OCI-LY7 (cell line): ENCODE measurements at regions not wholly inside any gene's neighbourhood (a gene's known extent, or its start where the extent isn't known, plus 50 kb on each side); places are given as distances from the start of the nearest gene placed in this dataset.

Experiments
- BruUV-seq: library from RNA; stranded (reverse); fragments of 400-500 nt; replicated peaks from 2 replicates; lab custom pipeline; 2021; lab: Mats Ljungman, UMichigan
- CTCF ChIA-PET: fragments of 300-600 bp; sonication (Branson Sonifier 250); formaldehyde crosslinking; loops from one replicate; lab custom pipeline; 2022; ENCODE audit warnings: antibody characterized with exemption; ENCODE audit not compliant: unreplicated experiment; lab: Charles Lee
- POLR2A ChIA-PET: fragments of 300-600 bp; sonication (Branson Sonifier 250); formaldehyde crosslinking; loops from one replicate; lab custom pipeline; 2022; ENCODE audit warnings: antibody characterized with exemption; lab: Charles Lee
- DNase-seq: peaks from one replicate; pipeline ENCODE4 v3.0.0-alpha.2; 2015; ENCODE audit warnings: low spot score
- H2AFZ ChIP-seq: fragments of 200-600 bp; sonication (generic), shearing (Covaris generic); 2 replicates; pipeline ENCODE4 v1.6.1; 2014; ENCODE audit warnings: mild to moderate bottlenecking, antibody characterized with exemption, low read length, moderate library complexity
- H3K27ac ChIP-seq: fragments of 200-600 bp; sonication (generic); 2 replicates; pipeline ENCODE4 v1.5.1; 2014; ENCODE audit warnings: mixed run types, low read depth, mild to moderate bottlenecking, moderate library complexity, low read length, inconsistent platforms; ENCODE audit not compliant: poor library complexity, severe bottlenecking
- H3K36me3 ChIP-seq: fragments of 200-600 bp; sonication (generic); 2 replicates; pipeline ENCODE4 v1.6.1; 2014; ENCODE audit warnings: mild to moderate bottlenecking, antibody characterized with exemption, low read length, moderate library complexity, mixed read lengths; ENCODE audit not compliant: insufficient read depth
- H3K4me1 ChIP-seq: fragments of 200-600 bp; sonication (generic); 2 replicates; pipeline ENCODE4 v1.5.1; 2014; ENCODE audit warnings: mild to moderate bottlenecking, low read length; ENCODE audit not compliant: insufficient read depth, poor library complexity, severe bottlenecking
- H3K4me2 ChIP-seq: fragments of 200-600 bp; sonication (generic); 2 replicates; pipeline ENCODE4 v1.6.1; 2014; ENCODE audit warnings: mild to moderate bottlenecking, low read length
- H3K4me3 ChIP-seq: fragments of 200-600 bp; sonication (generic); 2 replicates; pipeline ENCODE4 v1.5.1; 2014; ENCODE audit warnings: mild to moderate bottlenecking, low read depth, low read length; ENCODE audit not compliant: poor library complexity, severe bottlenecking
- H3K79me2 ChIP-seq: fragments of 200-600 bp; sonication (generic); 2 replicates; pipeline ENCODE4 v1.6.1; 2016; ENCODE audit warnings: low read depth, mild to moderate bottlenecking, low read length, moderate library complexity, mixed read lengths; ENCODE audit not compliant: insufficient read depth
- H3K9me2 ChIP-seq: fragments of 200-600 bp; sonication (generic); 2 replicates; pipeline ENCODE4 v1.6.1; 2016; ENCODE audit warnings: mild to moderate bottlenecking, low read length, mixed read lengths; ENCODE audit not compliant: insufficient read depth
- H3K9me3 ChIP-seq: fragments of 200-600 bp; sonication (generic); 2 replicates; pipeline ENCODE4 v1.6.1; 2014; ENCODE audit warnings: mild to moderate bottlenecking, mixed run types, low read length, mixed read lengths
- H4K20me1 ChIP-seq: fragments of 200-600 bp; sonication (generic); 2 replicates; pipeline ENCODE4 v1.6.1; 2014; ENCODE audit warnings: mild to moderate bottlenecking, antibody characterized with exemption, low read length, moderate library complexity, mixed read lengths; ENCODE audit not compliant: insufficient read depth
- CTCF ChIP-seq: fragments of 200-600 bp; sonication (generic); conservative IDR thresholded peaks from 2 replicates; pipeline ENCODE4 v1.5.1; 2014; ENCODE audit warnings: mild to moderate bottlenecking, antibody characterized with exemption, low read length, moderate library complexity, mixed read lengths
- EZH2phosphoT487 ChIP-seq: fragments of 200-600 bp; sonication (generic); IDR thresholded peaks from 2 replicates; pipeline ENCODE4 v1.6.1; 2018; ENCODE audit warnings: low read depth, borderline replicate concordance, mild to moderate bottlenecking, mixed run types, antibody characterized with exemption, low read length, moderate library complexity, mixed read lengths
- intact Hi-C: fragments of 100-400 bp; cut with micrococcal nuclease; formaldehyde crosslinking; loops from one replicate; pipeline ENCODE4 v1.10.0; 2022; ENCODE audit not compliant: unreplicated experiment

DNA sequence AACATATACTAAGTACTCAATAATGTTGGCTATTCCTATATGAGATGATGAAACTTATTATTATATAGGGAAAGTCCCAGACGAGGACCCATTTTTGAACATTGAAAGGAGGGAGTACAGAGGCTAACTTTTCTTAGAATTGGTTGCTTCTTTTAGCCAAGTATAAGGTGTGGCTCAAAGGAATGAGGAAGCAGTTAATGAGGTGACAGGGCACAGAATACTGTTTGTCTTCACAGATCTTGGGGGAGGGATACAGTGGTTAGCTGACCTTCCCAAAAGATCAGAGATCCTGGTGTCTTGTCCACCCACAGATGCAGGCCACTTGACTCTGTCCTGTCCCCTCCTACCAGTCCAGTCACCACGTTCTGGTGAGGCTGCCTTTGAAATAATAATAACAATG lies 67.8 kb upstream of the EPB41L1 start:
- Histone ChIP-seq H3K4me2 (no peak overlapping the region), H3K4me1 (peaks cover 6% of the 10 kb centered on the region), H3K9me3 (peaks cover 10% of the 10 kb centered on the region; the same call in 1 of the 2 replicates), H3K9me2 (no peaks in the 10 kb centered on the region), H2AFZ (no peak overlapping the region), H3K4me3 (no peak overlapping the region), H3K79me2 (no peaks in the 10 kb centered on the region), H4K20me1 (no peaks in the 10 kb centered on the region), H3K27ac (no peak overlapping the region), H3K36me3 (no peaks in the 10 kb centered on the region)
- DNase-seq = no peak
- intact Hi-C loops = no loop called here
- ChIA-PET POLR2A (interaction anchor here (0.6 to 0.7 kb wide), 3 partner anchors 32 to 94 kb away, joined by 3 to 4 read pairs (median 4); no protein-coding TSS in a partner anchor), CTCF (no interaction called here)
- TF ChIP-seq CTCF = no peak
- no peak for TF ChIP-seq EZH2phosphoT487
- BruUV-seq = no TSS peak

- Histone ChIP-seq H3K36me3 (no peaks in the 10 kb centered on the region), H3K4me2 (no peak overlapping the region), H3K4me3 (no peak overlapping the region), H3K27ac (no peak overlapping the region), H3K9me2 (no peaks in the 10 kb centered on the region), H3K4me1 (peaks cover 27% of the 10 kb centered on the region), H2AFZ (no peak overlapping the region), H3K79me2 (no peaks in the 10 kb centered on the region), H4K20me1 (no peaks in the 10 kb centered on the region), H3K9me3 (no peaks in the 10 kb centered on the region)
- POLR2A ChIA-PET = interaction anchor here (0.6 to 0.7 kb wide), 2 partner anchors 24 to 426 kb away, joined by 3 to 6 read pairs; no protein-coding TSS in a partner anchor
- no peak for DNase-seq
- CTCF ChIA-PET = interaction anchor here (0.6 kb wide), 1 partner anchor 28 kb away, joined by 3 read pairs; no protein-coding TSS in a partner anchor
- intact Hi-C loops = loop anchor here (10.0 kb wide), 1 partner anchor 325 kb away; no protein-coding TSS in a partner anchor
- no TSS peak for BruUV-seq
- TF ChIP-seq CTCF (no peak), EZH2phosphoT487 (no peak)
Measured at GRCh38 chr20:36090223-36090622, 64.3 kb upstream of the EPB41L1 start.
